ENCODE measurements at regions not wholly inside any gene's neighbourhood (a gene's known extent, or its start where the extent isn't known, plus 50 kb on each side); places are given as distances from the start of the nearest gene placed in this dataset.

DNA sequence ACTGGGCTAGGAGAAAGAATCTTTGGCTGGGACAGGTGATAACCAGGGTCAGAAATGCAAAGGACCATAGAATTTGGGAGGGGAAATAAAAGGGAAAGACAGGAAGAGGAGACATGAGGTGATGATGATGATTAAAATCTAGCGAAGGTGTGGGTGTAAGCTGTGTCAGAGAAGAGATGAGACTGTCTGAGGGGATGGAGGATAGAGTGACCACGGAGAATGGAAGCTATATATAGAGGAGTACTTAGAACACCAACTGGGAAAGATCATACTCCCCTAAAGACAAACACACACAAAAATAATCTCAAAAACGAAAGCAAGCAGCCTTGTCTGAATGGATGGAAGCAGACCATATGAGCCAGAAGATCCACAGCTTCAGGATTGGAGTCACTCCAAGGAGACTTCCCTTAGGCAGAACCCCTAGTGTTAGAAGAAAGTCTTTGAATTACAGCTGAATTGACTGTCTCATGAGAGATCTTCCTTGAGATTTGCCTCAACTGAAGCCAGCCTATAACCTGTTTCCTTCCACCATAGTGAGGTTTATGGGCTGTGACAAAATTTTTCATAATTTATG lies 115.2 kb upstream of the DAZL start:
- no peak for TF ChIP-seq ZNF274 (IDR thresholded peaks at IDR 0.05; ENCODE audit: low read depth, low read length)
- no peak for TF ChIP-seq POLR2A (IDR thresholded peaks at IDR 0.05; ENCODE audit: borderline replicate concordance, extremely low read depth, insufficient read depth, insufficient read length)
- TF ChIP-seq, protein P1, sequence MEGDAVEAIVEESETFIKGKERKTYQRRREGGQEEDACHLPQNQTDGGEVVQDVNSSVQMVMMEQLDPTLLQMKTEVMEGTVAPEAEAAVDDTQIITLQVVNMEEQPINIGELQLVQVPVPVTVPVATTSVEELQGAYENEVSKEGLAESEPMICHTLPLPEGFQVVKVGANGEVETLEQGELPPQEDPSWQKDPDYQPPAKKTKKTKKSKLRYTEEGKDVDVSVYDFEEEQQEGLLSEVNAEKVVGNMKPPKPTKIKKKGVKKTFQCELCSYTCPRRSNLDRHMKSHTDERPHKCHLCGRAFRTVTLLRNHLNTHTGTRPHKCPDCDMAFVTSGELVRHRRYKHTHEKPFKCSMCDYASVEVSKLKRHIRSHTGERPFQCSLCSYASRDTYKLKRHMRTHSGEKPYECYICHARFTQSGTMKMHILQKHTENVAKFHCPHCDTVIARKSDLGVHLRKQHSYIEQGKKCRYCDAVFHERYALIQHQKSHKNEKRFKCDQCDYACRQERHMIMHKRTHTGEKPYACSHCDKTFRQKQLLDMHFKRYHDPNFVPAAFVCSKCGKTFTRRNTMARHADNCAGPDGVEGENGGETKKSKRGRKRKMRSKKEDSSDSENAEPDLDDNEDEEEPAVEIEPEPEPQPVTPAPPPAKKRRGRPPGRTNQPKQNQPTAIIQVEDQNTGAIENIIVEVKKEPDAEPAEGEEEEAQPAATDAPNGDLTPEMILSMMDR (IDR thresholded peaks at IDR 0.05 in 2 of 3, conservative IDR thresholded peaks at IDR 0.05 in 1 of 3; ENCODE audit: borderline replicate concordance in 1 of 3, insufficient read depth in 1 of 3, low read depth in 2 of 3, low read length in 2 of 3), result no peak
- TF ChIP-seq RAD21 (IDR thresholded peaks at IDR 0.05; ENCODE audit: low read depth), result no peak
- TF ChIP-seq POLR2AphosphoS5 (IDR thresholded peaks at IDR 0.05; ENCODE audit: low read depth, low read length), result no peak
- TF ChIP-seq, protein P2, sequence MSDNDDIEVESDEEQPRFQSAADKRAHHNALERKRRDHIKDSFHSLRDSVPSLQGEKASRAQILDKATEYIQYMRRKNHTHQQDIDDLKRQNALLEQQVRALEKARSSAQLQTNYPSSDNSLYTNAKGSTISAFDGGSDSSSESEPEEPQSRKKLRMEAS (IDR thresholded peaks at IDR 0.05), result no peak
- TF ChIP-seq, protein P3, sequence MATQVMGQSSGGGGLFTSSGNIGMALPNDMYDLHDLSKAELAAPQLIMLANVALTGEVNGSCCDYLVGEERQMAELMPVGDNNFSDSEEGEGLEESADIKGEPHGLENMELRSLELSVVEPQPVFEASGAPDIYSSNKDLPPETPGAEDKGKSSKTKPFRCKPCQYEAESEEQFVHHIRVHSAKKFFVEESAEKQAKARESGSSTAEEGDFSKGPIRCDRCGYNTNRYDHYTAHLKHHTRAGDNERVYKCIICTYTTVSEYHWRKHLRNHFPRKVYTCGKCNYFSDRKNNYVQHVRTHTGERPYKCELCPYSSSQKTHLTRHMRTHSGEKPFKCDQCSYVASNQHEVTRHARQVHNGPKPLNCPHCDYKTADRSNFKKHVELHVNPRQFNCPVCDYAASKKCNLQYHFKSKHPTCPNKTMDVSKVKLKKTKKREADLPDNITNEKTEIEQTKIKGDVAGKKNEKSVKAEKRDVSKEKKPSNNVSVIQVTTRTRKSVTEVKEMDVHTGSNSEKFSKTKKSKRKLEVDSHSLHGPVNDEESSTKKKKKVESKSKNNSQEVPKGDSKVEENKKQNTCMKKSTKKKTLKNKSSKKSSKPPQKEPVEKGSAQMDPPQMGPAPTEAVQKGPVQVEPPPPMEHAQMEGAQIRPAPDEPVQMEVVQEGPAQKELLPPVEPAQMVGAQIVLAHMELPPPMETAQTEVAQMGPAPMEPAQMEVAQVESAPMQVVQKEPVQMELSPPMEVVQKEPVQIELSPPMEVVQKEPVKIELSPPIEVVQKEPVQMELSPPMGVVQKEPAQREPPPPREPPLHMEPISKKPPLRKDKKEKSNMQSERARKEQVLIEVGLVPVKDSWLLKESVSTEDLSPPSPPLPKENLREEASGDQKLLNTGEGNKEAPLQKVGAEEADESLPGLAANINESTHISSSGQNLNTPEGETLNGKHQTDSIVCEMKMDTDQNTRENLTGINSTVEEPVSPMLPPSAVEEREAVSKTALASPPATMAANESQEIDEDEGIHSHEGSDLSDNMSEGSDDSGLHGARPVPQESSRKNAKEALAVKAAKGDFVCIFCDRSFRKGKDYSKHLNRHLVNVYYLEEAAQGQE (IDR thresholded peaks at IDR 0.05; ENCODE audit: low read depth), result no peak
- no peak for TF ChIP-seq EZH2 (IDR thresholded peaks at IDR 0.05)

Measured in HCT116 (cell line).